ENCODE measurements at regions not wholly inside any gene's neighbourhood (a gene's known extent, or its start where the extent isn't known, plus 50 kb on each side); places are given as distances from the start of the nearest gene placed in this dataset.

DNA sequence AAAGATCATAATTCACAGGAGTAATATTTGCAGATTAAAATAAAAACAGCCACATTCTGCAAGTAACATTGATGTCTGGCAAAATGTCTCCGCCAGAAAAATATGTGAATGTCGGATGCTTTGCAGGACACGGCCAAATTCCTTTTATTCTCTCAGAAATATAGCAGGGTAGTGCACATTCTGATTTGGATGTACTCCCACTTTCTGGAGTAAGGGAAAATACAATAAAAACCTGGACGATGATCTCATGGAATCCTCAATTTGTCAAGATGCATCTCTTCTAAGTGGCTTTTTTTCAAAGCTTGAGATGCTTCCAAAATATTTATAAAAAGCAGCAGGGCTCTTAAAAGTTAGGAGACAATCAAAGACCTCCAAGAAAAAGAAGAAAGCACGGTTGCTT is 133.3 kb downstream of the TBX5 start:
- H3K9ac ChIP-seq (ENCODE audit: low read length): no peak overlapping the region
- peaks cover 0 to 3% of the 10 kb centered on the region in 2 experiments; a peak in 1 of 4 replicates for H3K4me1 ChIP-seq (ENCODE audit: control insufficient read depth in 1 of 2, insufficient read depth in 2 of 2, low read length in 2 of 2)
- TF ChIP-seq ZNF274 (IDR thresholded peaks at IDR 0.05; ENCODE audit: low read depth, low read length) (no peak), POLR2AphosphoS5 (IDR thresholded peaks at IDR 0.05; ENCODE audit: low read depth, low read length) (no peak), REST (IDR thresholded peaks at IDR 0.05; ENCODE audit: low read depth) (no peak), YY1 (IDR thresholded peaks at IDR 0.05; ENCODE audit: extremely low read depth, insufficient replicate concordance, low read depth, low read length) (no peak), TCF7L2 (IDR thresholded peaks at IDR 0.05; ENCODE audit: borderline replicate concordance, extremely low read depth, insufficient read depth, insufficient read length) (no peak), FOSL1 (IDR thresholded peaks at IDR 0.05; ENCODE audit: low read depth) (no peak), POLR2A (IDR thresholded peaks at IDR 0.05; ENCODE audit: borderline replicate concordance, extremely low read depth, insufficient read depth, insufficient read length) (no peak), CBX3 (IDR thresholded peaks at IDR 0.05; ENCODE audit: low read depth) (no peak), CEBPB (IDR thresholded peaks at IDR 0.05; ENCODE audit: low read depth) (no peak), EZH2phosphoT487 (IDR thresholded peaks at IDR 0.05; ENCODE audit: borderline replicate concordance) (no peak), ZFX (IDR thresholded peaks at IDR 0.05) (no peak), RAD21 (IDR thresholded peaks at IDR 0.05; ENCODE audit: low read depth) (no peak), EZH2 (IDR thresholded peaks at IDR 0.05) (no peak), SRF (IDR thresholded peaks at IDR 0.05; ENCODE audit: low read depth) (no peak), EGR1 (IDR thresholded peaks at IDR 0.05; ENCODE audit: low read depth) (no peak), JUND (IDR thresholded peaks at IDR 0.05) (no peak)
- TF ChIP-seq, protein P1, sequence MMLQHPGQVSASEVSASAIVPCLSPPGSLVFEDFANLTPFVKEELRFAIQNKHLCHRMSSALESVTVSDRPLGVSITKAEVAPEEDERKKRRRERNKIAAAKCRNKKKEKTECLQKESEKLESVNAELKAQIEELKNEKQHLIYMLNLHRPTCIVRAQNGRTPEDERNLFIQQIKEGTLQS (IDR thresholded peaks at IDR 0.05): no peak
- TF ChIP-seq, protein P2, sequence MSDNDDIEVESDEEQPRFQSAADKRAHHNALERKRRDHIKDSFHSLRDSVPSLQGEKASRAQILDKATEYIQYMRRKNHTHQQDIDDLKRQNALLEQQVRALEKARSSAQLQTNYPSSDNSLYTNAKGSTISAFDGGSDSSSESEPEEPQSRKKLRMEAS (IDR thresholded peaks at IDR 0.05): no peak
- TF ChIP-seq, protein P3, sequence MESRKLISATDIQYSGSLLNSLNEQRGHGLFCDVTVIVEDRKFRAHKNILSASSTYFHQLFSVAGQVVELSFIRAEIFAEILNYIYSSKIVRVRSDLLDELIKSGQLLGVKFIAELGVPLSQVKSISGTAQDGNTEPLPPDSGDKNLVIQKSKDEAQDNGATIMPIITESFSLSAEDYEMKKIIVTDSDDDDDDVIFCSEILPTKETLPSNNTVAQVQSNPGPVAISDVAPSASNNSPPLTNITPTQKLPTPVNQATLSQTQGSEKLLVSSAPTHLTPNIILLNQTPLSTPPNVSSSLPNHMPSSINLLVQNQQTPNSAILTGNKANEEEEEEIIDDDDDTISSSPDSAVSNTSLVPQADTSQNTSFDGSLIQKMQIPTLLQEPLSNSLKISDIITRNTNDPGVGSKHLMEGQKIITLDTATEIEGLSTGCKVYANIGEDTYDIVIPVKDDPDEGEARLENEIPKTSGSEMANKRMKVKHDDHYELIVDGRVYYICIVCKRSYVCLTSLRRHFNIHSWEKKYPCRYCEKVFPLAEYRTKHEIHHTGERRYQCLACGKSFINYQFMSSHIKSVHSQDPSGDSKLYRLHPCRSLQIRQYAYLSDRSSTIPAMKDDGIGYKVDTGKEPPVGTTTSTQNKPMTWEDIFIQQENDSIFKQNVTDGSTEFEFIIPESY (IDR thresholded peaks at IDR 0.05; ENCODE audit: extremely low read depth, insufficient replicate concordance, low read length): no peak
- no peaks in the 10 kb centered on the region for H3K36me3 ChIP-seq (ENCODE audit: control insufficient read depth in 1 of 2, insufficient read depth in 2 of 2, low read length in 2 of 2)
- no peak overlapping the region for H3K4me2 ChIP-seq (ENCODE audit: low read length)
- CTCF ChIA-PET: no interaction called here
- BruUV-seq (replicated peaks): no TSS peak
- H4K20me1 ChIP-seq (ENCODE audit: insufficient read depth): no peaks in the 10 kb centered on the region
- H3K4me3 ChIP-seq (replicated peaks in 1 of 2; ENCODE audit: low read depth in 1 of 2, low read length in 2 of 2): no peak overlapping the region
- no peaks in the 10 kb centered on the region for H3K79me2 ChIP-seq (ENCODE audit: insufficient read depth, low read length)
- no peaks in the 10 kb centered on the region for H3K9me2 ChIP-seq (ENCODE audit: insufficient read depth)
- DNase-seq (ENCODE audit: low read depth, low spot score) (no peak), ATAC-seq (no peak)
- H3K27ac ChIP-seq (ENCODE audit: low read depth, low read length): no peak overlapping the region
- POLR2A ChIA-PET: no interaction called here
- RAD21 ChIA-PET (ENCODE audit: low non-redundant PET in 1 of 2, low total read pairs in 2 of 2, uncharacterized antibody in 2 of 2, unreplicated experiment in 2 of 2): no interaction called here
- no peak overlapping the region for H2AFZ ChIP-seq (ENCODE audit: low read depth, low read length, poor library complexity, severe bottlenecking)
- no peaks in the 10 kb centered on the region for H3K9me3 ChIP-seq (ENCODE audit: control insufficient read depth in 1 of 2, insufficient read depth in 1 of 2, low read depth in 1 of 2, low read length in 2 of 2)
- H3K27me3 ChIP-seq (ENCODE audit: insufficient read depth, low read length): peaks cover 59% of the 10 kb centered on the region
- intact Hi-C loops (cut with micrococcal nuclease): no loop called here
